DND-41 (cell line): ENCODE measurements at regions not wholly inside any gene's neighbourhood (a gene's known extent, or its start where the extent isn't known, plus 50 kb on each side); places are given as distances from the start of the nearest gene placed in this dataset.

Experiments used
- EZH2 ChIP-seq: IDR thresholded peaks from 3 replicates; pipeline ENCODE4 v1.6.1; 2012; ENCODE audit warnings: borderline replicate concordance, low read depth, mild to moderate bottlenecking, moderate library complexity, low read length, inconsistent platforms; ENCODE audit not compliant: severe bottlenecking
- TF ChIP-seq, protein P1 (sequence below): IDR thresholded peaks from 2 replicates; pipeline ENCODE4 v1.5.1; 2012; ENCODE audit warnings: borderline replicate concordance, low read length, moderate library complexity, mild to moderate bottlenecking; ENCODE audit not compliant: poor library complexity, severe bottlenecking; ENCODE audit errors: extremely low read depth

DNA sequence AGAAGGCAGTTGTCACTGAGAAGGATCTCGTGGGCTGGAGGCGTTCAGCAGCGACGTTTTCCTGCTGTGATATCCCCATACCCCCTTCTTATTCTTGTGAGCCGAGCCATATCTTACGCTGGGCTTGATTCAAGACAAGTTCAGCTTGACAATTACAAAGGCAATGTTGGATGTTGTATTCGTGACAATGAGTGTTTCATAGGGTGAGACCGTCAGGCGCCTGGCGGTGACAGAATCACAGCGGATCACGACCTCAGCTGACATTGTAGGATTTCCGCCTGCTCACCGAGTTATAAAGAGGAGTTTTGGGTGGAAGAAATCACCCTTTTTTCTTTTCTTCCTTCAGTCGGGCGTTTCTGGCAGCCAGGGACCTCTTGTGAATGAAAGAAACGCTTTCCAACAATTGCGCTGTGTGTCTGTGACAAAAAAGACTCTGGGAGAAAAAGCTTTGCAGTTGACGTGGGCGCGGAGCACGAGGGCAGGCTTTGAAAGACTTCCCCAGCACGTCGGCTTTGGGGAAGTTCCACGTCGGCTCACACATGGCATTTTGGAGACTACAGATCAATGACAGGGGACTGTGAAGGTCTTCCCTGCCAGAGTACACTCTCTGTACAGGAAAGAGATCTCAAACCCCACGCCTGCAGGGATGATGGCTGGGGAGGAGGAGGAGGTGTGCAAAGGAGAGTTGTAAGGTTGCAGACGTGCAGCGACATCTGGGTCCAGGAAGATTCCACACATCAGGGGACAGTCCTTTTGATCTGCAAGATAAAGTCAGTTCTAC, 135.4 kb downstream of the CRLF2 start:
- TF ChIP-seq, protein P1, sequence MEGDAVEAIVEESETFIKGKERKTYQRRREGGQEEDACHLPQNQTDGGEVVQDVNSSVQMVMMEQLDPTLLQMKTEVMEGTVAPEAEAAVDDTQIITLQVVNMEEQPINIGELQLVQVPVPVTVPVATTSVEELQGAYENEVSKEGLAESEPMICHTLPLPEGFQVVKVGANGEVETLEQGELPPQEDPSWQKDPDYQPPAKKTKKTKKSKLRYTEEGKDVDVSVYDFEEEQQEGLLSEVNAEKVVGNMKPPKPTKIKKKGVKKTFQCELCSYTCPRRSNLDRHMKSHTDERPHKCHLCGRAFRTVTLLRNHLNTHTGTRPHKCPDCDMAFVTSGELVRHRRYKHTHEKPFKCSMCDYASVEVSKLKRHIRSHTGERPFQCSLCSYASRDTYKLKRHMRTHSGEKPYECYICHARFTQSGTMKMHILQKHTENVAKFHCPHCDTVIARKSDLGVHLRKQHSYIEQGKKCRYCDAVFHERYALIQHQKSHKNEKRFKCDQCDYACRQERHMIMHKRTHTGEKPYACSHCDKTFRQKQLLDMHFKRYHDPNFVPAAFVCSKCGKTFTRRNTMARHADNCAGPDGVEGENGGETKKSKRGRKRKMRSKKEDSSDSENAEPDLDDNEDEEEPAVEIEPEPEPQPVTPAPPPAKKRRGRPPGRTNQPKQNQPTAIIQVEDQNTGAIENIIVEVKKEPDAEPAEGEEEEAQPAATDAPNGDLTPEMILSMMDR, result no peak
- no peak for TF ChIP-seq EZH2
